ENCODE measurements at regions not wholly inside any gene's neighbourhood (a gene's known extent, or its start where the extent isn't known, plus 50 kb on each side); places are given as distances from the start of the nearest gene placed in this dataset.
A peak's percentile ranks its signal among the peaks of the same experiment; 100 is the strongest.

- ATAC-seq (no peak), DNase-seq (no peak)
- Histone ChIP-seq H3K9me3 (no peaks in the 10 kb centered on the region), H3K4me3 (no peak overlapping the region), H3K4me1 (ENCODE audit: low read depth) (no peaks in the 10 kb centered on the region), H3K36me3 (ENCODE audit: low read depth) (no peaks in the 10 kb centered on the region)
- intact Hi-C loops (cut with DNase I, micrococcal nuclease) = no loop called here
- TF ChIP-seq, protein P1, sequence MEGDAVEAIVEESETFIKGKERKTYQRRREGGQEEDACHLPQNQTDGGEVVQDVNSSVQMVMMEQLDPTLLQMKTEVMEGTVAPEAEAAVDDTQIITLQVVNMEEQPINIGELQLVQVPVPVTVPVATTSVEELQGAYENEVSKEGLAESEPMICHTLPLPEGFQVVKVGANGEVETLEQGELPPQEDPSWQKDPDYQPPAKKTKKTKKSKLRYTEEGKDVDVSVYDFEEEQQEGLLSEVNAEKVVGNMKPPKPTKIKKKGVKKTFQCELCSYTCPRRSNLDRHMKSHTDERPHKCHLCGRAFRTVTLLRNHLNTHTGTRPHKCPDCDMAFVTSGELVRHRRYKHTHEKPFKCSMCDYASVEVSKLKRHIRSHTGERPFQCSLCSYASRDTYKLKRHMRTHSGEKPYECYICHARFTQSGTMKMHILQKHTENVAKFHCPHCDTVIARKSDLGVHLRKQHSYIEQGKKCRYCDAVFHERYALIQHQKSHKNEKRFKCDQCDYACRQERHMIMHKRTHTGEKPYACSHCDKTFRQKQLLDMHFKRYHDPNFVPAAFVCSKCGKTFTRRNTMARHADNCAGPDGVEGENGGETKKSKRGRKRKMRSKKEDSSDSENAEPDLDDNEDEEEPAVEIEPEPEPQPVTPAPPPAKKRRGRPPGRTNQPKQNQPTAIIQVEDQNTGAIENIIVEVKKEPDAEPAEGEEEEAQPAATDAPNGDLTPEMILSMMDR (IDR thresholded peaks at IDR 0.05) = no peak
These were observed 150.8 kb downstream of the NRN1 start for GRCh38 chr6:5855787-5856470.

DNA sequence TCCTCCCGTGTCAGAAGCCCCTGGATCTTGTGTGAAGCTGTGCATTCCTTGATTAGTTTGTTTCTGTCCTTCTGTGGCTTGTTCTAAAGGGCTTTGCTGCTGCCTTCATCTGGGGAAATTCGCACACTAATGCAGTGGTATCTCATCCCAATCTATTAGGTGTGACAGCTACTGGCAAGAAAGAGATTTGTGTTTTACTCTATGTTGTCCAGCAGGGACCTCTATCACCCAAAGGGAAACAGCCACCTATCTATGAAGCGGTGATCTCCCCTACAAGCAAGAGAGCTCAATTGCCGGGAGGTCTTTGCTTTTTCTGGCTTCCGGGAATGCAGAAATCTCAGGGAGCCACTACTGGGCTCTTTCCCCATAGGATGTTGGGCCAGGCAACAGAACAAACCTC is 151.8 kb downstream of the NRN1 start:
- intact Hi-C loops (cut with DNase I, micrococcal nuclease) = no loop called here
- Histone ChIP-seq H3K4me3 (no peak overlapping the region), H3K36me3 (ENCODE audit: low read depth) (no peaks in the 10 kb centered on the region), H3K9me3 (no peaks in the 10 kb centered on the region), H3K4me1 (ENCODE audit: low read depth) (no peaks in the 10 kb centered on the region)
- TF ChIP-seq, protein P1 (IDR thresholded peaks at IDR 0.05) = no peak
- DNase-seq = no peak
- ATAC-seq = no peak

- DNase-seq (peak; percentile 74 to 82 (median 78)), ATAC-seq (peak; percentile 94)
- Histone ChIP-seq H3K4me1 (ENCODE audit: low read depth) (no peaks in the 10 kb centered on the region), H3K4me3 (no peak overlapping the region), H3K36me3 (ENCODE audit: low read depth) (no peaks in the 10 kb centered on the region), H3K9me3 (no peaks in the 10 kb centered on the region)
- intact Hi-C loops (cut with DNase I, micrococcal nuclease) = no loop called here
- TF ChIP-seq, protein P1 (IDR thresholded peaks at IDR 0.05) = no peak
These were observed 155.4 kb downstream of the NRN1 start for GRCh38 chr6:5851261-5851757.

GRCh38 chr6:5850848-5851255 is 155.9 kb downstream of the NRN1 start:
- DNase-seq (peak in 1 of 3 donors; percentile 34), ATAC-seq (peak; percentile 39)
- H3K4me3 ChIP-seq = no peak overlapping the region
- intact Hi-C loops (cut with DNase I, micrococcal nuclease) = no loop called here
- H3K9me3 ChIP-seq = no peaks in the 10 kb centered on the region
- TF ChIP-seq, protein P1 (IDR thresholded peaks at IDR 0.05) = no peak
- no peaks in the 10 kb centered on the region for H3K4me1 ChIP-seq (ENCODE audit: low read depth)
- no peaks in the 10 kb centered on the region for H3K36me3 ChIP-seq (ENCODE audit: low read depth)

- Histone ChIP-seq H3K4me3 (no peak overlapping the region), H3K9me3 (no peaks in the 10 kb centered on the region), H3K4me1 (ENCODE audit: low read depth) (no peaks in the 10 kb centered on the region), H3K36me3 (ENCODE audit: low read depth) (no peaks in the 10 kb centered on the region)
- ATAC-seq (no peak), DNase-seq (no peak)
- intact Hi-C loops (cut with DNase I, micrococcal nuclease) = no loop called here
- TF ChIP-seq, protein P1 (IDR thresholded peaks at IDR 0.05) = no peak
These were observed 159.8 kb downstream of the NRN1 start for GRCh38 chr6:5846889-5847288.

Data from mucosa of descending colon (tissue), 3 donors.